ENCODE measurements at regions not wholly inside any gene's neighbourhood (a gene's known extent, or its start where the extent isn't known, plus 50 kb on each side); places are given as distances from the start of the nearest gene placed in this dataset.

- Histone ChIP-seq H3K27ac (no peak overlapping the region), H3K27me3 (ENCODE audit: insufficient read depth, low read depth, severe bottlenecking) (no peaks in the 10 kb centered on the region)
- TF ChIP-seq CTCF (IDR thresholded peaks at IDR 0.05; ENCODE audit: low read depth, low read length) = no peak
These were observed 239.0 kb downstream of the EIPR1 start for GRCh38 chr2:3138621-3139020.

GRCh38 chr2:3137651-3138300 is 239.8 kb downstream of the EIPR1 start:
- Histone ChIP-seq H3K27me3 (ENCODE audit: insufficient read depth, low read depth, severe bottlenecking) (no peaks in the 10 kb centered on the region), H3K36me3 (no peaks in the 10 kb centered on the region), H3K27ac (no peak overlapping the region), H3K9me3 (ENCODE audit: severe bottlenecking) (peaks cover 10% of the 10 kb centered on the region), H3K4me3 (ENCODE audit: low read depth, low read length) (no peak overlapping the region)
- no peak for TF ChIP-seq CTCF (IDR thresholded peaks at IDR 0.05; ENCODE audit: low read depth, low read length)
- DNase-seq = no peak

More at GRCh38 chr2:3138621-3139020, 239.0 kb downstream of the EIPR1 start:
- Histone ChIP-seq H3K36me3 (no peaks in the 10 kb centered on the region), H3K9me3 (ENCODE audit: severe bottlenecking) (peaks cover 10% of the 10 kb centered on the region), H3K4me3 (ENCODE audit: low read depth, low read length) (no peak overlapping the region)
- DNase-seq = no peak

GRCh38 chr2:3135676-3136075 is 241.9 kb downstream of the EIPR1 start:
- Histone ChIP-seq H3K27ac (no peak overlapping the region), H3K4me3 (ENCODE audit: low read depth, low read length) (no peak overlapping the region), H3K36me3 (no peaks in the 10 kb centered on the region), H3K9me3 (ENCODE audit: severe bottlenecking) (peaks cover 6% of the 10 kb centered on the region), H3K27me3 (ENCODE audit: insufficient read depth, low read depth, severe bottlenecking) (no peaks in the 10 kb centered on the region)
- DNase-seq = no peak
- no peak for TF ChIP-seq CTCF (IDR thresholded peaks at IDR 0.05; ENCODE audit: low read depth, low read length)

GRCh38 chr2:3134026-3134571 is 243.5 kb downstream of the EIPR1 start:
- no peak overlapping the region for H3K27ac ChIP-seq
- H3K27me3 ChIP-seq (ENCODE audit: insufficient read depth, low read depth, severe bottlenecking) = no peaks in the 10 kb centered on the region
- no peak overlapping the region for H3K4me3 ChIP-seq (ENCODE audit: low read depth, low read length)
- no peak for TF ChIP-seq CTCF (IDR thresholded peaks at IDR 0.05; ENCODE audit: low read depth, low read length)
- no peak for DNase-seq
- H3K9me3 ChIP-seq (ENCODE audit: severe bottlenecking) = peaks cover 6% of the 10 kb centered on the region
- H3K36me3 ChIP-seq = no peaks in the 10 kb centered on the region

- no peaks in the 10 kb centered on the region for H3K27me3 ChIP-seq (ENCODE audit: insufficient read depth, low read depth, severe bottlenecking)
- no peak for TF ChIP-seq CTCF (IDR thresholded peaks at IDR 0.05; ENCODE audit: low read depth, low read length)
- no peaks in the 10 kb centered on the region for H3K36me3 ChIP-seq
- H3K4me3 ChIP-seq (ENCODE audit: low read depth, low read length) = no peak overlapping the region
- H3K27ac ChIP-seq = no peak overlapping the region
- no peak for DNase-seq
- H3K9me3 ChIP-seq (ENCODE audit: severe bottlenecking) = peaks cover 6% of the 10 kb centered on the region
These were observed 244.7 kb downstream of the EIPR1 start for GRCh38 chr2:3132966-3133365.

GRCh38 chr2:3132466-3132865 is 245.2 kb downstream of the EIPR1 start:
- peaks cover 6% of the 10 kb centered on the region for H3K9me3 ChIP-seq (ENCODE audit: severe bottlenecking)
- no peak overlapping the region for H3K4me3 ChIP-seq (ENCODE audit: low read depth, low read length)
- H3K27ac ChIP-seq = no peak overlapping the region
- no peak for DNase-seq
- H3K36me3 ChIP-seq = no peaks in the 10 kb centered on the region
- TF ChIP-seq CTCF (IDR thresholded peaks at IDR 0.05; ENCODE audit: low read depth, low read length) = no peak
- H3K27me3 ChIP-seq (ENCODE audit: insufficient read depth, low read depth, severe bottlenecking) = no peaks in the 10 kb centered on the region

Measured in WERI-Rb-1 (cell line).